Esophagus muscularis mucosa (tissue), 4 donors: ENCODE measurements at regions not wholly inside any gene's neighbourhood (a gene's known extent, or its start where the extent isn't known, plus 50 kb on each side); places are given as distances from the start of the nearest gene placed in this dataset.
"Not testable (repeated sequence)": the region's sequence is repeated elsewhere in the genome, so short reads cannot be mapped to it uniquely, and the experiment has no call there.

ENCODE experiments used
- DNase-seq: peaks from one replicate; pipeline ENCODE4 v3.0.0-alpha.2; 2017; ENCODE audit errors: extremely low spot score
- H3K27ac ChIP-seq, 4 donors: fragments of 200-600 bp; sonication (generic); replicated peaks in 1 of 4; 1 replicate in 3 of 4; 2 replicates in 1 of 4; pipeline ENCODE4 v1.5.1; 2016 to 2019; ENCODE audit warnings: mild to moderate bottlenecking in 1 of 4
- H3K27me3 ChIP-seq, 4 donors: fragments of 200-600 bp; sonication (generic); one replicate each; pipeline versions ENCODE4 v1.5.1 to v1.6.0; 2016 to 2019
- H3K36me3 ChIP-seq, 4 donors: fragments of 200-600 bp; sonication (generic); one replicate each; pipeline ENCODE4 v1.5.1; 2016 to 2019
- H3K4me1 ChIP-seq, 4 donors: fragments of 200-600 bp; sonication (generic); one replicate each; pipeline ENCODE4 v1.5.1; 2016 to 2019
- H3K4me3 ChIP-seq, 4 donors: fragments of 200-600 bp; sonication (generic); 1 replicate in 2 of 4; 2 replicates in 2 of 4; pipeline ENCODE4 v1.5.1; 2016 to 2019; ENCODE audit warnings: mild to moderate bottlenecking in 4 of 4, moderate library complexity in 1 of 4
- H3K9me3 ChIP-seq, 4 donors: fragments of 200-600 bp; sonication (generic); 1 replicate in 3 of 4; 2 replicates in 1 of 4; pipeline ENCODE4 v1.5.1; 2016 to 2019
- EP300 ChIP-seq: sonication (generic); formaldehyde crosslinking; IDR thresholded peaks from one replicate; pipeline ENCODE4 v1.6.1; 2017; ENCODE audit warnings: antibody characterized with exemption
- POLR2A ChIP-seq: fragments of 450-650 bp; IDR thresholded peaks from one replicate; pipeline ENCODE4 v1.6.1; 2017; ENCODE audit warnings: antibody characterized with exemption, moderate library complexity, mild to moderate bottlenecking, low read depth
- POLR2AphosphoS5 ChIP-seq, 2 donors: sonication (generic); formaldehyde crosslinking; IDR thresholded peaks; one replicate each; pipeline ENCODE4 v1.6.1; 2017; ENCODE audit warnings: antibody characterized with exemption in 2 of 2
- WGBS: methylation state at CpG from one replicate; pipeline ENCODE4 v1.1.5; 2018; 5-methylcytosine and 5-hydroxymethylcytosine counted together
- intact Hi-C: fragments of 100-400 bp; cut with DNase I; formaldehyde crosslinking; loops from one replicate; pipeline ENCODE4 v1.15.1; 2023
- TF ChIP-seq, protein P1 (sequence below), 3 experiments: fragments of 200-600 bp in 2 of 3; fragments of 450-650 bp in 1 of 3; sonication (generic) in 2 of 3; IDR thresholded peaks; one replicate each; pipeline ENCODE4 v1.5.1; 2017 to 2019; ENCODE audit warnings: antibody characterized with exemption in 3 of 3, mild to moderate bottlenecking in 2 of 3, moderate library complexity in 1 of 3

DNA sequence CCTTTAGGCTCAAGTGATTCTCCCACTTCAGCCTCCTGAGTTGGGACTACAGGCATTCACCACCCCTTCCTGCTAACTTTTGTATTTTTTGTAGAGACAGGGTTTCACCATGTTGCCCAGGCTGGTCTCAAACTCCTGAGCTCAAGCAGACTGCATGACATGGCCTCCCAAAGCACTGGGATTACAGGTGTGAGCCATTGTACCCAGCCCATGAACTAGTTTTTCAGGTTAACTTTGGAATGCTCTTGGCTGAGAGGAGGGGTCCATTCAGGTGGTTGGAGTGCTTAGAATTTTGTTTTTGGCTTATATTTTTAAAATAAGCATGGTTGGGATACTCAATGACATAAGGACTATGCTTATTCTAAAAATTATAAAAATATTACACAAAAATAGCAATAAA is 355.7 kb upstream of the MAGEB16 start:
- Histone ChIP-seq H3K36me3 (no peaks in the 10 kb centered on the region), H3K4me1 (no peaks in the 10 kb centered on the region), H3K27me3 (no peaks in the 10 kb centered on the region), H3K27ac (no peak overlapping the region), H3K9me3 (no peaks in the 10 kb centered on the region), H3K4me3 (no peak overlapping the region)
- DNase-seq: no peak
- no peak for TF ChIP-seq POLR2A
- no peak for TF ChIP-seq POLR2AphosphoS5 (IDR thresholded peaks at IDR 0.05)
- TF ChIP-seq EP300: no peak
- TF ChIP-seq, protein P1, sequence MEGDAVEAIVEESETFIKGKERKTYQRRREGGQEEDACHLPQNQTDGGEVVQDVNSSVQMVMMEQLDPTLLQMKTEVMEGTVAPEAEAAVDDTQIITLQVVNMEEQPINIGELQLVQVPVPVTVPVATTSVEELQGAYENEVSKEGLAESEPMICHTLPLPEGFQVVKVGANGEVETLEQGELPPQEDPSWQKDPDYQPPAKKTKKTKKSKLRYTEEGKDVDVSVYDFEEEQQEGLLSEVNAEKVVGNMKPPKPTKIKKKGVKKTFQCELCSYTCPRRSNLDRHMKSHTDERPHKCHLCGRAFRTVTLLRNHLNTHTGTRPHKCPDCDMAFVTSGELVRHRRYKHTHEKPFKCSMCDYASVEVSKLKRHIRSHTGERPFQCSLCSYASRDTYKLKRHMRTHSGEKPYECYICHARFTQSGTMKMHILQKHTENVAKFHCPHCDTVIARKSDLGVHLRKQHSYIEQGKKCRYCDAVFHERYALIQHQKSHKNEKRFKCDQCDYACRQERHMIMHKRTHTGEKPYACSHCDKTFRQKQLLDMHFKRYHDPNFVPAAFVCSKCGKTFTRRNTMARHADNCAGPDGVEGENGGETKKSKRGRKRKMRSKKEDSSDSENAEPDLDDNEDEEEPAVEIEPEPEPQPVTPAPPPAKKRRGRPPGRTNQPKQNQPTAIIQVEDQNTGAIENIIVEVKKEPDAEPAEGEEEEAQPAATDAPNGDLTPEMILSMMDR (IDR thresholded peaks at IDR 0.05): no peak
- intact Hi-C loops: no loop called here

DNA sequence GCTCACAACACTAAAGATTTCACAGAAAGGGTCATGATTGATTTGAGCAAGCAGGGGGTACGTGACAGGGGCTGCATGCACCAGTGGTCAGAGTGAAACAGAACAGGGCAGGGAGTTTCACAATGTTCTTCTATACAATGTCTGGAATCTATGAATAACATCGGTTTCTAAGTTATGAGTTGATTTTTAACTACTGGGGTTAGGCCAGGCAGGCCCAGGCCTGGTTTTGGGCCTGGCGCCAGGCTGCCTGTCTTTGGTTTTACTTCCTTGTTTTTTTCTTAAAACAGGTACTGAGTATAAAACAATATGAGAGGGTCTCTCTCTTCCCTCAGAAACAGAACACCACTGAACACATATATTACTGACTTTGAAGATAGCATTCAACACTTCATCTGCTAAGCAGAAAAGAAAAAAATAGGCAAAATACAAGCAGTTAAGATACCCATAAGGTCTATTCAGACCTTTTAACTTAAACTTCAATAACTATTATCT is 355.0 kb upstream of the MAGEB16 start:
- H3K27me3 ChIP-seq, H3K4me1 ChIP-seq, intact Hi-C loops, H3K9me3 ChIP-seq, H3K36me3 ChIP-seq, H3K27ac ChIP-seq, H3K4me3 ChIP-seq, DNase-seq: not testable (repeated sequence)
- WGBS: 63% methylated on average over 3 of the region's 3 CpGs

DNA sequence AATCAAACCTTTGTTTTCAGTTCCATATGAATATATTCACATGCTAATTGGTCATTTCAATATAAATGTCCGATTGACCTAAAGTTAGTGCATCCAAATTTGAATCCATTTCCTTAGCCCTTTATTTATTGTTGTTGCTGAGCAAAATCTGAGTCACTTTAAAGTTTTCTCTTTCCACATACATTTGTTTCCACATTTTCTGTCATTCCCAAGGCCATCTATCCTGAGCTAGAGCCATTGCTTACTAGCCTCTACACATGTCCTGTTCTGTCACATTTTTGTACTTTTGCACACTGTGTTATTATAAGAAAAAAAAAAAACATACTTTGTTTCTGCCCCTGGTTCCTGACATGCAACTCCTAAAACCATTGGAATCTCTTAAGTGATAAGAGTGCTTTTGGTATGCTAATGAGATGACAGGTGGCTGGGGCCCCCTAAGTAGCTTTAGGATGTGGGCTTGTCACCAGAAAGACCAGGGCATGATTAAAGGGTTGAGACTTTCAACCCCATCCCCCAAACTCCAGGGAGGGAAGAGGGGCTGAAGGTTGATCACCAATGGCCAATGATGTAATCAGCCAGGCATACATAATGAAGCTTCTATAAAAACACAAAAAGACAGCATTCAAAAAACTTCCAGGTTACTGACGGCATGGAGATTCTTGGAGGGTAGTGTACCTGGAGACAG is 353.3 kb upstream of the MAGEB16 start:
- Histone ChIP-seq H3K4me1 (no peaks in the 10 kb centered on the region), H3K27me3 (no peaks in the 10 kb centered on the region), H3K27ac (no peak overlapping the region), H3K36me3 (no peaks in the 10 kb centered on the region), H3K9me3 (no peaks in the 10 kb centered on the region), H3K4me3 (no peak overlapping the region)
- TF ChIP-seq, protein P1 (IDR thresholded peaks at IDR 0.05): no peak
- TF ChIP-seq POLR2AphosphoS5 (IDR thresholded peaks at IDR 0.05) (no peak), EP300 (no peak)
- 75% methylated on average over 2 of the region's 2 CpGs for WGBS
- DNase-seq: no peak
- intact Hi-C loops: no loop called here

DNA sequence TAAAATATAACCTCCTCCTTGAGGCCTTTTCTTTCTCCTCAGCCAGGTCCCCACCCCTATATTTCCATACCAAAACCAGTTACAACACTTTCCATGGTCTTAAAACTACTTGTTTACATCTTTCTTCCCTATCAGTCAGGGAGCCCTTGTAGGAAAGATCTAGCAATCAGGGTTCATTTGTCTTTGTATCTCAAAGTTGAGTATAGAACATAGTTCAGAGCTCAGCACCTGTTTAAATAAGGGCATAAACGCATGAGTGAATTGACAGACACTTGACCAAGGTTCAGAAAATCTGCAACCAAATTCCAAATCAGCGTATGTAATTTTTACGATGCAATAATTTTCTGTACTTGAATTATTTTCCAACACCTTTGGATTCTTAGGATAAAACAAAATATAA is 352.2 kb upstream of the MAGEB16 start:
- Histone ChIP-seq H3K27me3 (no peaks in the 10 kb centered on the region), H3K4me1 (no peaks in the 10 kb centered on the region), H3K4me3 (no peak overlapping the region), H3K27ac (no peak overlapping the region), H3K36me3 (no peaks in the 10 kb centered on the region), H3K9me3 (no peaks in the 10 kb centered on the region)
- intact Hi-C loops: no loop called here
- no peak for DNase-seq
- 95% methylated on average over 3 of the region's 3 CpGs for WGBS
- TF ChIP-seq POLR2A (no peak), EP300 (no peak), POLR2AphosphoS5 (IDR thresholded peaks at IDR 0.05) (no peak)
- TF ChIP-seq, protein P1 (IDR thresholded peaks at IDR 0.05): no peak

DNA sequence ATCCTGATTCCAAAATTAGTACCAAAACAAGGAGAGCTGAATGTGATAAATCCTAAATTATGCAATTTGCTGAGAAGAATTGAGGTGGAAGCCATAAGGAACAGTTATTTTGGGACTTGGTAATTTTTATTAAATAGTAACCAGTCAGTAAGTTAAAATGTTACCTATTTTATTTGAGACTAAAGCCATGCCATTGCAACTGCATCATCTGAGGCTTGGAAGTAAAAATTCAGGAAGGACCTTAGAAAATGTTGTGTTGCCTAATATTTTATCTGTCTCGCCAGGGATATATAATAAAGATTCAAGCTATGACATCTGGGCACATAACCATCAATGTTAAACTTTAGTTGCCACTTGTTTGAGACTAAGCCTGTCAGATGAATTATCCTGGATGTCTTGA is 341.3 kb upstream of the MAGEB16 start:
- no peaks in the 10 kb centered on the region for H3K9me3 ChIP-seq
- DNase-seq: no peak
- no peaks in the 10 kb centered on the region for H3K27me3 ChIP-seq
- H3K27ac ChIP-seq: no peak overlapping the region
- no peak for TF ChIP-seq POLR2A
- TF ChIP-seq, protein P1 (IDR thresholded peaks at IDR 0.05): no peak
- TF ChIP-seq POLR2AphosphoS5 (IDR thresholded peaks at IDR 0.05): no peak
- no peak for TF ChIP-seq EP300
- 70% methylated on average over 1 of the region's 1 CpG for WGBS
- H3K36me3 ChIP-seq: no peaks in the 10 kb centered on the region
- no peak overlapping the region for H3K4me3 ChIP-seq
- H3K4me1 ChIP-seq: no peaks in the 10 kb centered on the region
- intact Hi-C loops: no loop called here
